DOHH2 (cell line): ENCODE measurements at regions not wholly inside any gene's neighbourhood (a gene's known extent, or its start where the extent isn't known, plus 50 kb on each side); places are given as distances from the start of the nearest gene placed in this dataset.

Source experiments
- H3F3A ChIP-seq: fragments of 200-600 bp; sonication (generic), shearing (Covaris generic); 2 replicates; pipeline ENCODE4 v1.6.0; 2016; ENCODE audit warnings: antibody characterized with exemption, mild to moderate bottlenecking; ENCODE audit not compliant: control insufficient read depth, insufficient read depth
- H3K27ac ChIP-seq: fragments of 200-600 bp; sonication (generic); 2 replicates; pipeline ENCODE4 v1.5.1; 2014; ENCODE audit warnings: low read depth, mild to moderate bottlenecking, low read length, moderate library complexity
- H3K27me3 ChIP-seq: fragments of 200-600 bp; sonication (generic); 2 replicates; pipeline ENCODE4 v1.6.1; 2014; ENCODE audit warnings: mild to moderate bottlenecking, low read length, mixed read lengths; ENCODE audit not compliant: control insufficient read depth
- H3K36me3 ChIP-seq: fragments of 200-600 bp; sonication (generic); 2 replicates; pipeline ENCODE4 v1.6.1; 2014; ENCODE audit warnings: mild to moderate bottlenecking, low read length, moderate library complexity, mixed read lengths; ENCODE audit not compliant: control insufficient read depth
- H3K4me1 ChIP-seq: fragments of 200-600 bp; sonication (generic); 2 replicates; pipeline ENCODE4 v1.6.1; 2014; ENCODE audit warnings: mild to moderate bottlenecking, low read length, mixed read lengths; ENCODE audit not compliant: control insufficient read depth
- H3K4me2 ChIP-seq: fragments of 200-600 bp; sonication (generic); 2 replicates; pipeline ENCODE4 v1.6.0; 2014; ENCODE audit warnings: mild to moderate bottlenecking, low read length, moderate library complexity
- H3K4me3 ChIP-seq: fragments of 200-600 bp; sonication (generic); 2 replicates; pipeline ENCODE4 v1.5.1; 2014; ENCODE audit warnings: mild to moderate bottlenecking, low read length, mixed read lengths
- H3K79me2 ChIP-seq: fragments of 200-600 bp; sonication (generic); 2 replicates; pipeline ENCODE4 v1.6.1; 2014; ENCODE audit warnings: mild to moderate bottlenecking, low read length, mixed read lengths; ENCODE audit not compliant: control insufficient read depth
- H3K9me2 ChIP-seq: fragments of 200-600 bp; sonication (generic); replicated peaks from 2 replicates; pipeline ENCODE4 v1.6.1; 2014; ENCODE audit warnings: mild to moderate bottlenecking, low read length, mixed read lengths; ENCODE audit not compliant: control insufficient read depth
- H3K9me3 ChIP-seq: fragments of 200-600 bp; sonication (generic); 2 replicates; pipeline ENCODE4 v1.6.1; 2014; ENCODE audit warnings: antibody characterized with exemption, low read length, mixed read lengths; ENCODE audit not compliant: control insufficient read depth, insufficient read depth
- H4K20me1 ChIP-seq: fragments of 200-600 bp; sonication (generic); 2 replicates; pipeline ENCODE4 v1.6.0; 2014; ENCODE audit warnings: low read depth, mild to moderate bottlenecking, antibody characterized with exemption, low read length, moderate library complexity; ENCODE audit not compliant: control insufficient read depth, insufficient read depth
- CTCF ChIP-seq: fragments of 200-600 bp; sonication (generic); IDR thresholded peaks from one replicate; pipeline ENCODE4 v1.5.1; 2014; ENCODE audit warnings: antibody characterized with exemption, mild to moderate bottlenecking, low read depth, low read length; ENCODE audit not compliant: poor library complexity, severe bottlenecking
- EZH2phosphoT487 ChIP-seq: fragments of 200-600 bp; sonication (generic); IDR thresholded peaks from 2 replicates; pipeline ENCODE4 v1.6.1; 2017; ENCODE audit warnings: borderline replicate concordance, mild to moderate bottlenecking, antibody characterized with exemption, low read length, moderate library complexity, mixed read lengths

GRCh38 chr4:128725405-128726055, 84.0 kb upstream of the JADE1 start:
- Histone ChIP-seq H3K9me3 (no peaks in the 10 kb centered on the region), H3K9me2 (no peaks in the 10 kb centered on the region), H3K4me3 (no peak overlapping the region), H4K20me1 (no peaks in the 10 kb centered on the region), H3K4me2 (no peak overlapping the region), H3K79me2 (no peaks in the 10 kb centered on the region), H3K36me3 (no peaks in the 10 kb centered on the region), H3K27me3 (no peaks in the 10 kb centered on the region; the same call in 1 of the 2 replicates), H3K4me1 (no peaks in the 10 kb centered on the region), H3F3A (no peaks in the 10 kb centered on the region), H3K27ac (no peak overlapping the region)
- TF ChIP-seq EZH2phosphoT487: no peak
- TF ChIP-seq CTCF: no peak

GRCh38 chr4:128722911-128723310, 86.6 kb upstream of the JADE1 start:
- Histone ChIP-seq H3K79me2 (no peaks in the 10 kb centered on the region), H3K9me3 (no peaks in the 10 kb centered on the region), H3K4me1 (no peaks in the 10 kb centered on the region), H3F3A (no peaks in the 10 kb centered on the region), H3K9me2 (no peaks in the 10 kb centered on the region), H3K27me3 (no peaks in the 10 kb centered on the region; the same call in 1 of the 2 replicates), H3K36me3 (no peaks in the 10 kb centered on the region), H3K27ac (no peak overlapping the region), H3K4me3 (no peak overlapping the region), H4K20me1 (no peaks in the 10 kb centered on the region), H3K4me2 (no peak overlapping the region)
- TF ChIP-seq CTCF (no peak), EZH2phosphoT487 (no peak)

GRCh38 chr4:128721896-128722295, 87.6 kb upstream of the JADE1 start:
- Histone ChIP-seq H3K27me3 (no peaks in the 10 kb centered on the region; the same call in 1 of the 2 replicates), H3F3A (no peaks in the 10 kb centered on the region), H4K20me1 (no peaks in the 10 kb centered on the region), H3K4me3 (no peak overlapping the region), H3K79me2 (no peaks in the 10 kb centered on the region), H3K27ac (no peak overlapping the region), H3K4me2 (no peak overlapping the region), H3K9me2 (no peaks in the 10 kb centered on the region), H3K4me1 (no peaks in the 10 kb centered on the region), H3K36me3 (no peaks in the 10 kb centered on the region), H3K9me3 (no peaks in the 10 kb centered on the region)
- TF ChIP-seq CTCF: no peak
- no peak for TF ChIP-seq EZH2phosphoT487
